22Rv1 (cell line): ENCODE measurements at regions not wholly inside any gene's neighbourhood (a gene's known extent, or its start where the extent isn't known, plus 50 kb on each side); places are given as distances from the start of the nearest gene placed in this dataset.
"Not testable (repeated sequence)": the region's sequence is repeated elsewhere in the genome, so short reads cannot be mapped to it uniquely, and the experiment has no call there.

ENCODE experiments used
- H3K27ac ChIP-seq: fragments of 450-650 bp; 2 replicates; pipeline ENCODE4 v1.5.1; 2017
- CTCF ChIP-seq: fragments of 450-650 bp; IDR thresholded peaks from 2 replicates; pipeline ENCODE4 v1.5.1; 2017; ENCODE audit warnings: mild to moderate bottlenecking
- ZFX ChIP-seq: fragments of 450-650 bp; IDR thresholded peaks from 2 replicates; pipeline ENCODE4 v1.6.1; 2017; ENCODE audit warnings: antibody characterized with exemption, borderline replicate concordance

DNA sequence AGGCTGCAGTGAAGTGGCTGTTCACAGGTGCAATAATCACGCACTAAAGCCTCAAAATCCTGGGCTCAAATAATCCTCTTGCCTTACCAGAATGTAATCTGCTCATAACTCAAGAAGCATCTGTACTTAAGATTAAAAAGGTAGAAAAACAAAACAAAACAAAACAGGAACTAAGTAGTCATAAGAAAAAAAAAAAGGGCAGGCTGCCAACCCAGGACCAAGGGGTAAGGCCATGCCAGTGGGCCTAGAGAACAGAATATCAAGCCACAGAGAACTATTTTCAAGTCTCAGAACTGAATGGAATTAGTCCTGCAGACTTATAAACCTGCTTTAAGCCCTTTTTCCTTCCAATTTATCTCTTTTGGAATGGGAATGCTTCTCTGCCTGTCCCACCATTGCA is 64.8 kb upstream of the TBC1D3K start:
- H3K27ac ChIP-seq = no peak overlapping the region
- TF ChIP-seq ZFX = no peak
- no peak for TF ChIP-seq CTCF

GRCh38 chr17:37858391-37858790 is 65.8 kb upstream of the TBC1D3K start:
- H3K27ac ChIP-seq = not testable (repeated sequence)

DNA sequence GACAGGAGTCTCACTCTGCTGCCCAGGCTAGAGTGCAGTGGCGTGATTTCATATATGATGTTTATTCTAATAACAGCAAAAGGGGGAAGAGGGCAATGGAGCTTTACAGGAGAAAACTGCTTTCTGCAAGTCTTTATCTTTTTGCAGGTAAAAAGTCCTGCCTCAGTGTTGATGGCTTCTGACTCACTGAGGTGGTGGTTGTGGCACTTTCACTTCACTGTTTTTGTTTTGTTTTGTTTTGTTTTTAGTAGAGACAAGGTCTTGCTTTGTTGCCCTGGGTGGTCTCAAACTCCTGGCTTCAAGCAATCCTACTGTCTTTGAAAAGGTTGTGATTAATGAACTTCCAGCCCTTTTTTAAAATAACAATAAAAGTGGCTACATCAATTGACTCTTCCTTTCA is 68.0 kb upstream of the TBC1D3K start:
- TF ChIP-seq CTCF (no peak), ZFX (no peak)
- no peak overlapping the region for H3K27ac ChIP-seq

GRCh38 chr17:37849617-37849972 is 74.6 kb upstream of the TBC1D3K start:
- no peak for TF ChIP-seq ZFX
- no peak for TF ChIP-seq CTCF
- no peak overlapping the region for H3K27ac ChIP-seq

- H3K27ac ChIP-seq = no peak overlapping the region
- TF ChIP-seq CTCF (no peak), ZFX (no peak)
Observed at GRCh38 chr17:37848690-37849616, 75.3 kb upstream of the TBC1D3K start.

DNA sequence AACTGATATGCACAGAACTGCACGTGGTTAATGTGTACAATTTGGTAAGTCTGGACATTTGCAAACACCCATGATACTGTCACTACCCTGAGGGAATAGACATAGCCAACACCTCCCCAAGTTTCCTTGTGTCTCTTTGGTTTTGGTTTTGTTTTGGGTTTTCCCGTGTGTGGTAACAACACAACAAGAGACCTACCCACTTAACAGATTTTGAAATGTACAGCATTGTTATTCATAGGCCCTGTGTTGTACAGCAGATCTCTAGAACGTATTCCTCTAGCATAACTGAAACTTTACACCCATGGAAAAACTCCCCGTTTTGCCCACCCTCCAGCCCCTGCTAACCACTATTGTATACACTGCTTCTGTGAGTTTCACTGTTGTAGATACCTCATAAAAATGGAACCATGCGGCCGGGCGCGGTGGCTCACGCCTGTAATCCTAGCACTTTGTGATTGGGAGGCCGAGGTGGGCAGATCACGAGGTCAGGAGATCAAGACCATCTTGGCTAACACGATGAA is 76.3 kb upstream of the TBC1D3K start:
- TF ChIP-seq CTCF (no peak), ZFX (no peak)
- no peak overlapping the region for H3K27ac ChIP-seq

DNA sequence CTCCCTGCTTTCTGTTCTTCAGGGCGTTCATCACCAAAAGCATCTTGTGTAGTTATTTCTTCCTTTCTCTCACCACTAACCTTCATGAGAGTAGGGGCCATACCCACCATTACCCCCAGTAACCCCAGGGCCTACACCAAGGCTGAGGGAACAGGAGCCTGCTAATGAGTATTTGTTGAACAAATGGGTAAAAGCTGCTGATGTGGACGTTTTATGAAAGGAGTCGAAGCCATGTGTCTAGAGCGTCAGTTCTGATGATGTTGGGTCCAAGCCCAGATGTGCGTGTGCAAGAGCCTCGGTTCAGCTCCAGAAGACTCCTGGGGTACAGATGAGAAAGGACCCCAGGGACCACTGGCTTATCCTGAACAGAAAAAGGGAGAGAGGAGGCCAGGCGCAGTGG is 77.1 kb upstream of the TBC1D3K start:
- H3K27ac ChIP-seq = no peak overlapping the region
- TF ChIP-seq CTCF (no peak), ZFX (no peak)

DNA sequence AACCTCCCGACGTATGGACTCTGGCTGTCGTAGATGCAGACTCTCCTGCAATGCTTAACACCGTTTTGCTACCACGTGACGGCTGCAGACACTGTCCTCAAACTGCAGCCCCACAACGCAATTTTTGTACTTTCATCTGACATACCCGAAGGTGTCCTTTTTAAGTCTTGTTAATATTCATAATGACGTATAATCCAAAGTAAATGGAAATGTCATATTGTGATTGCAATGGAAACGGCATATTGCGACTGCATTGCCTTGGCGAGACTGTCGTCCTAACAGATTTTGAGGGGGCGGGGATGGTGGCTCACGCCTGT is 79.3 kb upstream of the TBC1D3K start:
- no peak overlapping the region for H3K27ac ChIP-seq
- TF ChIP-seq CTCF = peak; percentile 43
- TF ChIP-seq ZFX = no peak
